LNCAP (cell line): ENCODE measurements at regions not wholly inside any gene's neighbourhood (a gene's known extent, or its start where the extent isn't known, plus 50 kb on each side); places are given as distances from the start of the nearest gene placed in this dataset.

Source experiments
- TF ChIP-seq, protein P1 (sequence below): fragments of 450-650 bp; IDR thresholded peaks from 2 replicates; pipeline ENCODE4 v1.5.1; 2017; ENCODE audit warnings: mild to moderate bottlenecking

DNA sequence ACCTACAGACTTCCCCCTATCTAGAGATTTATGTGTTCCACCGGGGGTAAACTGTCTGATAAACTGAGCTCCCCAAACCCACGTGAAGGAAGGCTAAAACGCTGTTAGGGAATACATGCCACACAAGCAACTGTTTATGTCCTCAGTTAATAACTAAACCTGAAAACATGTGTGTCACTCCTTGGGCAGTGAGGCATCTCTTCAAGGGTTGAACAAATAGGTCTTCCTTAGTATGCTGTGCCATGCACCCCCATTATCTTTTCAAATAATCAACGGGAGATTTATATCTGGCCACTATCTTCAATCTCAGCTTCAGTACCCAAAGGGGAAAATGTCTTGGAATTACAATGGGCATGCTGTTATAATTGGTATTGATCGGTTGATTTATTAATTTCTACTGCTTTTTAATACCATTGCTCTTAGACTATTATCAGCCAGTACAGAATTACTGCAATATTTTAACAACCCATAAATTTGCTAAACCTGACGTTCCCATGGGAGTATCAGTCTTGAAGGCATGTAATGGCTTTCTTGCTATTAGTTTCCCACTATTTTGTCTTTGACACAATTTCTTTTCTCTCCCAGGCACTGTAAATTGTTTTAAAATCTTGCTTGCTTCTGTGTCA is 279.2 kb upstream of the P2RY1 start:
- TF ChIP-seq, protein P1, sequence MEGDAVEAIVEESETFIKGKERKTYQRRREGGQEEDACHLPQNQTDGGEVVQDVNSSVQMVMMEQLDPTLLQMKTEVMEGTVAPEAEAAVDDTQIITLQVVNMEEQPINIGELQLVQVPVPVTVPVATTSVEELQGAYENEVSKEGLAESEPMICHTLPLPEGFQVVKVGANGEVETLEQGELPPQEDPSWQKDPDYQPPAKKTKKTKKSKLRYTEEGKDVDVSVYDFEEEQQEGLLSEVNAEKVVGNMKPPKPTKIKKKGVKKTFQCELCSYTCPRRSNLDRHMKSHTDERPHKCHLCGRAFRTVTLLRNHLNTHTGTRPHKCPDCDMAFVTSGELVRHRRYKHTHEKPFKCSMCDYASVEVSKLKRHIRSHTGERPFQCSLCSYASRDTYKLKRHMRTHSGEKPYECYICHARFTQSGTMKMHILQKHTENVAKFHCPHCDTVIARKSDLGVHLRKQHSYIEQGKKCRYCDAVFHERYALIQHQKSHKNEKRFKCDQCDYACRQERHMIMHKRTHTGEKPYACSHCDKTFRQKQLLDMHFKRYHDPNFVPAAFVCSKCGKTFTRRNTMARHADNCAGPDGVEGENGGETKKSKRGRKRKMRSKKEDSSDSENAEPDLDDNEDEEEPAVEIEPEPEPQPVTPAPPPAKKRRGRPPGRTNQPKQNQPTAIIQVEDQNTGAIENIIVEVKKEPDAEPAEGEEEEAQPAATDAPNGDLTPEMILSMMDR: no peak

- TF ChIP-seq, protein P1: no peak
Observed at GRCh38 chr3:152556731-152557254, 278.1 kb upstream of the P2RY1 start.

DNA sequence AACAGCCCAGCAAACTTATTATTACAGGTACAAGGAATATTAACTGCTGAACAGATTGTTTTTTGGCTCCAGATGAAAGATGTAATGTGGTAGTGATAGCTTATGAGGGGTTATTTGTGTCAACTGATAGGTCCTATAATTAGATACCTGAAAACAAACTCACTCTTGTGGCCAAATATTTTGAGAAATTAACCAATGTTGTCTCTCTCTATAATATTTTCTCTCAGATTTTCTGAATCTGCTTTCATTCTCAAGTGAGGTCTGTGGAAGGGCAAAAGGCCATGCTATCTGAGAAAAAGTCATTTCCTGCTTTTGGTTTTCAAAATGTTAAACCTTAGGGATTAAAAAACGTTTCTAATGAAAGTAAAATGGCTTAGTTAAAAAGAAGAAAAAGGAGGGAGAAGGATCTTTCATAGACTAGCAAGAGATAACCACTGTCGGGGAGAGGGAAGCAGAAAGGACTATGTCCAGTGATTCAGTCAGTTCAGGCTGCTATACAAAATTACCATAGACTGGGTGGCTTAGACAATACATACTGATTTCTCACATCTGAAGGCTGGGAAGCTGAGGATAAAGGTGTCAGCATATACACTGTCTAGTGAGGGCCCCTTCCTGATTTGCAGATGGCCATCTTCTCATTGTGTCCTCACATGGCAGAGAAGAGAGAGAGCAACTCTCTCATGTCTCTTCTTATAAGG is 277.5 kb upstream of the P2RY1 start:
- TF ChIP-seq, protein P1: no peak

- TF ChIP-seq, protein P1: no peak
Observed at GRCh38 chr3:152558386-152558785, 276.5 kb upstream of the P2RY1 start.

DNA sequence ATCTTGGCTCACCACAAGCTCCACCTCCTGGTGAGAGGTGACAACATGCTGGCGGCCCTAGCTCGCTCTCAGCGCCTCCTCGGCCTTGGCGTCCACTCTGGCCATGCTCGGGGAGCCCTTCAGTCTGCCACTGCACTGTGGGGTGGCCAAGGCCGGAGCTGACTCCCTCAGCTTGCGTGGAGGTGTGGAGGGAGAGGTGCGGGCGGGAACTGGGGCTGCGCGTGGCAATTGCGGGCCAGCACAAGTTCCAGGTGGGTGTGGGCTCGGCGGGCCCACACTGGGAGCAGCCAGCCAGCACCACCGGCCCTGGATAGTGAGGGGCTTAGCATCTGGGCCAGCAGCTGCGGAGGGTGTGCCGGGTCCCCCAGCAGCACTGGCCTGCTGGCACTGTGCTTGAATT is 275.7 kb upstream of the P2RY1 start:
- TF ChIP-seq, protein P1: no peak

- TF ChIP-seq, protein P1: no peak
Observed at GRCh38 chr3:152564459-152564858, 270.5 kb upstream of the P2RY1 start.

GRCh38 chr3:152574461-152575079 is 260.4 kb upstream of the P2RY1 start:
- TF ChIP-seq, protein P1: peak; percentile 62
